Activated naive CD4-positive, alpha-beta T cell treated with anti-CD3 and anti-CD28 coated beads, Interleukin-2, amount 10 ng/mL, durations not matched to agents 7 days and 5 days (primary cell): ENCODE measurements at regions not wholly inside any gene's neighbourhood (a gene's known extent, or its start where the extent isn't known, plus 50 kb on each side); places are given as distances from the start of the nearest gene placed in this dataset.

Experiments used
- CTCF ChIA-PET: fragments of 350-600 bp; sonication (Branson Sonifier 250); formaldehyde crosslinking; loops from one replicate; lab custom pipeline; 2021; ENCODE audit warnings: antibody characterized with exemption; lab: Charles Lee
- DNase-seq: peaks from one replicate; pipeline ENCODE4 v3.0.0-alpha.2; 2020
- H3K27ac Mint-ChIP-seq: one replicate; pipeline ENCODE4 v1.8.0; 2021; ENCODE audit warnings: mild to moderate bottlenecking, moderate library complexity, mixed read lengths
- H3K27me3 Mint-ChIP-seq: one replicate; pipeline ENCODE4 v1.8.0; 2021; ENCODE audit warnings: mild to moderate bottlenecking, mixed read lengths
- H3K36me3 Mint-ChIP-seq: one replicate; pipeline ENCODE4 v1.8.0; 2021; ENCODE audit warnings: mixed read lengths
- H3K4me1 Mint-ChIP-seq: one replicate; pipeline ENCODE4 v1.8.0; 2021; ENCODE audit warnings: mixed read lengths
- H3K4me3 Mint-ChIP-seq: one replicate; pipeline ENCODE4 v1.8.0; 2021; ENCODE audit warnings: mild to moderate bottlenecking, moderate library complexity, mixed read lengths
- H3K9me3 Mint-ChIP-seq: one replicate; pipeline ENCODE4 v1.8.0; 2021; ENCODE audit warnings: mixed read lengths

DNA sequence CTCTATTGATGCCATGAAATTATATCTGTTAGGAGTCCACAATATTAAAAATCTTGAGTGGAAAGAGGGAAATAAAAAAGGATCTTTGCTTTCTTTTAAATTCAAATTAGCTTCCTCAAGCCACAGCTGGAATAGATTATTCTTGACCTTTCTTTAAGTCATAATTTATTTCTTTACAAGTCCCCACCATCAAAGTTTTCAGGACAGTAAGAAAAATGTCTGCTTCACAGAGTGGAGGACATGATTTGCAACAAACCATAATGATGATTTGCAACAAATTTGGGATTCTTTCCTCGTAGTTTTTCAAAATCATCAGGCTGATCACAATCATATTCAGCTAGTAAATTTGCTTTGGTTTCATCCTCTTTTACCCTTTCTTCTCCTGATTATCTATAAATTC is 301.8 kb upstream of the NRIP1 start:
- CTCF ChIA-PET: no interaction called here
- H3K4me1 Mint-ChIP-seq: no peaks in the 10 kb centered on the region
- H3K36me3 Mint-ChIP-seq: no peaks in the 10 kb centered on the region
- H3K27me3 Mint-ChIP-seq: no peaks in the 10 kb centered on the region
- H3K4me3 Mint-ChIP-seq: no peak overlapping the region
- no peak for DNase-seq
- H3K9me3 Mint-ChIP-seq: peaks cover 7% of the 10 kb centered on the region
- H3K27ac Mint-ChIP-seq: no peak overlapping the region

DNA sequence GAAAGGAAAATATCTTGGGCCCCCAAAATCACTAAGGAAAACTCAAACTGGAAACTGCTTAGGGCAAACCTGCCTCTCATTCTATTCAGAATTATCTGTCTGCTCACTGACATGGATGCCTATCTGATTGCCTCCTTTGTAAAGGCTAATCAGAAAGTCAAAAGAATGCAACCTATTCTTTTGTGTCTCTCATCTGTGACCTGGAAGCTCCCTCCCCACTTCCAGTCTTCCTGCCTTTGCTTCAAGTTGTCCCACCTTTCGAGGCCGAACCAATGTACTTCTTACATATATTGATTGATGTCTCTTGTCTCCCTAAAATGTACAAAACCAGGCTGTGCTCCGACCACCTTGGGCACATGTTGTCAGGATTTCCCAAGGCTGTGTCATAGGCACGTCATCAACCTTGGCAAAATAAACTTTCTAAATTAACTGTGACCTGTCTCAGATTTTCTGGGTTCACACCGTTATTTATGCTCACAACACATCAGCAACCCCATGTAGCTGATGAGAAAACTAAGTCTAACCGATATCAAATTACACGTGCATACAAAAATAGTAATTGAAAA is 302.3 kb upstream of the NRIP1 start:
- Mint-ChIP-seq H3K27ac (no peak overlapping the region), H3K36me3 (no peaks in the 10 kb centered on the region), H3K27me3 (no peaks in the 10 kb centered on the region), H3K4me1 (no peaks in the 10 kb centered on the region), H3K9me3 (peaks cover 7% of the 10 kb centered on the region), H3K4me3 (no peak overlapping the region)
- DNase-seq: no peak
- CTCF ChIA-PET: no interaction called here

- H3K27ac Mint-ChIP-seq: no peak overlapping the region
- no peak overlapping the region for H3K4me3 Mint-ChIP-seq
- H3K27me3 Mint-ChIP-seq: no peaks in the 10 kb centered on the region
- H3K36me3 Mint-ChIP-seq: no peaks in the 10 kb centered on the region
- peaks cover 6% of the 10 kb centered on the region for H3K9me3 Mint-ChIP-seq
- CTCF ChIA-PET: no interaction called here
- DNase-seq: no peak
- H3K4me1 Mint-ChIP-seq: no peaks in the 10 kb centered on the region
These were observed 305.7 kb upstream of the NRIP1 start for GRCh38 chr21:15370462-15370975.

DNA sequence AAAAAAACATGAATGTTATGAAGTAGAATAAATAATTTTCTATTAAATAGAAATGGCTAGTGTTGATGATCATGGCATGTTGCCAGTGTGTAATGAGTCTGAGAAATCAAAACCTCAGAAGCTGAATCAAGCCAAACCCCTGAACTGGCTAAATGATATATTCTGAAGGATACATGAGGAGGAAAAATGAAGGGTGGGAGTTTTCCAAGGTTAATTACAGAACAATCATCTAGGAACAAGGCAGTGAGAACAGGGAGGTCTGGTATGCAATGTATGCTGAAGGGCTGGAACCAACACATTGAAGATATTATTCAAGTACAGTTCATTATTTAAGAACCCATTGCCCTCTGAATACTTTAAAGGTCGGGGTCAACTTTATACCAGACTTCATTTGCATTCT is 309.1 kb upstream of the NRIP1 start:
- H3K27me3 Mint-ChIP-seq: no peaks in the 10 kb centered on the region
- H3K27ac Mint-ChIP-seq: no peak overlapping the region
- H3K4me1 Mint-ChIP-seq: no peaks in the 10 kb centered on the region
- no peaks in the 10 kb centered on the region for H3K36me3 Mint-ChIP-seq
- no peak for DNase-seq
- H3K9me3 Mint-ChIP-seq: no peaks in the 10 kb centered on the region
- no peak overlapping the region for H3K4me3 Mint-ChIP-seq
- CTCF ChIA-PET: no interaction called here

GRCh38 chr21:15379776-15380175 is 315.0 kb upstream of the NRIP1 start:
- Mint-ChIP-seq H3K4me1 (no peaks in the 10 kb centered on the region), H3K27ac (no peak overlapping the region), H3K4me3 (no peak overlapping the region), H3K36me3 (no peaks in the 10 kb centered on the region), H3K9me3 (peaks cover 2% of the 10 kb centered on the region), H3K27me3 (no peaks in the 10 kb centered on the region)
- DNase-seq: no peak
- CTCF ChIA-PET: no interaction called here

GRCh38 chr21:15383588-15383987 is 318.8 kb upstream of the NRIP1 start:
- Mint-ChIP-seq H3K36me3 (no peaks in the 10 kb centered on the region), H3K9me3 (peaks cover 2% of the 10 kb centered on the region), H3K4me1 (no peaks in the 10 kb centered on the region), H3K27ac (no peak overlapping the region), H3K27me3 (no peaks in the 10 kb centered on the region), H3K4me3 (no peak overlapping the region)
- DNase-seq: no peak
- CTCF ChIA-PET: no interaction called here

DNA sequence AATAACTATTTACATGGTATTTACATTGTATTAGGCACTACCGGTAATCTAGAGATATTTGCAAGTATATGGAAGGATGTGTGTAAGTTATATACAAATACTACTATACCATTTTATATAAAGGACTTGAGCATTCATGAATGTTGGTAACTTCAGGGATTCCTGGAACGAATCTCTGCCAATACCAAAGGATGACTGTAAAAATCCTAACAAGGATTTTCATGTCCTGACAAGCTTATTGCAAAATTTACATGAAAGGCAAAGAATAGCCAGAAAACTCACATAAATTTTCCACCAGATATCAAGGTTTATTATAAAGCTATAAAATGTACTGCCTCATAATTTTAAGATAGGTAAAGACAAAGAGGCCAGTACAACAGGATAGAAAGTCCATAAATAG is 325.2 kb upstream of the NRIP1 start:
- no peaks in the 10 kb centered on the region for H3K36me3 Mint-ChIP-seq
- no peaks in the 10 kb centered on the region for H3K4me1 Mint-ChIP-seq
- H3K27me3 Mint-ChIP-seq: no peaks in the 10 kb centered on the region
- CTCF ChIA-PET: no interaction called here
- no peak overlapping the region for H3K4me3 Mint-ChIP-seq
- H3K9me3 Mint-ChIP-seq: no peaks in the 10 kb centered on the region
- no peak for DNase-seq
- H3K27ac Mint-ChIP-seq: no peak overlapping the region

- H3K4me3 Mint-ChIP-seq: no peak overlapping the region
- no peak for DNase-seq
- CTCF ChIA-PET: no interaction called here
- H3K9me3 Mint-ChIP-seq: no peaks in the 10 kb centered on the region
- no peaks in the 10 kb centered on the region for H3K4me1 Mint-ChIP-seq
- no peaks in the 10 kb centered on the region for H3K27me3 Mint-ChIP-seq
- H3K36me3 Mint-ChIP-seq: no peaks in the 10 kb centered on the region
- H3K27ac Mint-ChIP-seq: no peak overlapping the region
These were observed 332.5 kb upstream of the NRIP1 start for GRCh38 chr21:15397258-15397657.

DNA sequence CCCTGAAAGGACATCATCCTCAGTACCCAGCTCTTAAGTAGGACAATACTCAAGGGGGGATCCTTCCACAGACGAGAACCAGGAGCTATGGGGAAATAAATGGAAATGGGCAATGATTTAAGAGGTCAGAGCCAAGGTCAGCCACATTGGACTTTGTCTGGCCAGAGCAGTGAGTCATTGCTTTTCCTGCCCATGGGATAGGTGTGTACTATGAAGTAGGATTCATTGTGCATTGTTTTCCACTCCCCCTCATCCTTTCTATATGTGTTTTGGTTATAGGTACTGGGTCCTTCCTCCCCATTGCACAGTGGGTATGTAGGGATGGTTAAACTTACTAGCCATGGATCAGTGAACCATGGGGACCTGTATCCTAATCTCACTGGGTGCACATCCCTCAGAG is 328.9 kb upstream of the USP25 start:
- Mint-ChIP-seq H3K27ac (no peak overlapping the region), H3K4me3 (no peak overlapping the region), H3K36me3 (no peaks in the 10 kb centered on the region), H3K4me1 (no peaks in the 10 kb centered on the region), H3K9me3 (no peaks in the 10 kb centered on the region), H3K27me3 (no peaks in the 10 kb centered on the region)
- CTCF ChIA-PET: no interaction called here
- DNase-seq: no peak

DNA sequence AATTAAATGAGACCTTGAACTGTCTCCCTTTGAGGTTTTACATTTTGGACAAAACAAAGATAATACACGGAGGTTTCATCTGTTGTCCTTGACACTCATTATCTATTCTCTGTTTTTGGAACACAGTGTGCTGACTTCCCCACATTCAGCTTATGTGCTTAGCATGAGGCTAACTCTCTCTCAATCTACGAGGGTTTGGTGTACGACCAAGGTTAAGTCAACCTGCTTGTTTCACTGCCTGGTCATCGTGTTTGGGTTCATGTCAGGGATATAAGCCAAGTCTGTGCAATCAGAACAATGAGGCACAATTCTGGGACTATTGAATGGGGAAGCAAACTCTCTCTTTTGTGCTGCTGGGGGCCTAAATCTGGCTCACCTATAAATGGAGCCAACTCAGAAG is 328.5 kb upstream of the USP25 start:
- CTCF ChIA-PET: no interaction called here
- no peak overlapping the region for H3K27ac Mint-ChIP-seq
- H3K27me3 Mint-ChIP-seq: no peaks in the 10 kb centered on the region
- no peaks in the 10 kb centered on the region for H3K4me1 Mint-ChIP-seq
- H3K9me3 Mint-ChIP-seq: no peaks in the 10 kb centered on the region
- H3K4me3 Mint-ChIP-seq: no peak overlapping the region
- H3K36me3 Mint-ChIP-seq: no peaks in the 10 kb centered on the region
- no peak for DNase-seq

DNA sequence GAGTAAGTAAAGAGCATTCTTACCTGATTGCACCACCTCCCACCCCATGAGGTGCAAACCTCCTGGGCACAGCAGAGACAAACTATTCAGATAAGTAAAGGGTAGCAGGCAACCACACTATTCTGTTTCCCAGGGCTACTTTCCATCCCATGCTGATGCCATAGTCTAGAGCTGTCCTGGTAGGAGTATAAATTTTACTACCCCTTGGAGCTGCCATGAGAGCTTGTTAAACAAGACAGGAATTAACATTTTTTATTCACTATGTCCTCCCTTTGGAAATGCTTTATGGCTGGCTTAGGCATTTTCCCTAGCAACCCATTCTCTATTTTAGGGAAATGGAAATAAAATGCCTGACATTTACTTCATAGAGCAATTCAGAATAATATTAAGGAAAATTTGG is 324.6 kb upstream of the USP25 start:
- Mint-ChIP-seq H3K27me3 (no peaks in the 10 kb centered on the region), H3K4me1 (no peaks in the 10 kb centered on the region), H3K36me3 (no peaks in the 10 kb centered on the region), H3K27ac (no peak overlapping the region), H3K4me3 (no peak overlapping the region), H3K9me3 (no peaks in the 10 kb centered on the region)
- CTCF ChIA-PET: no interaction called here
- no peak for DNase-seq

- CTCF ChIA-PET: no interaction called here
- Mint-ChIP-seq H3K4me3 (no peak overlapping the region), H3K36me3 (no peaks in the 10 kb centered on the region), H3K27me3 (no peaks in the 10 kb centered on the region), H3K9me3 (no peaks in the 10 kb centered on the region), H3K4me1 (no peaks in the 10 kb centered on the region), H3K27ac (no peak overlapping the region)
- no peak for DNase-seq
These were observed 323.0 kb upstream of the USP25 start for GRCh38 chr21:15406791-15407190.

GRCh38 chr21:15407585-15407984 is 322.2 kb upstream of the USP25 start:
- CTCF ChIA-PET: no interaction called here
- Mint-ChIP-seq H3K9me3 (peaks cover 5% of the 10 kb centered on the region), H3K27ac (no peak overlapping the region), H3K4me3 (no peak overlapping the region), H3K27me3 (no peaks in the 10 kb centered on the region), H3K36me3 (no peaks in the 10 kb centered on the region), H3K4me1 (no peaks in the 10 kb centered on the region)
- no peak for DNase-seq

DNA sequence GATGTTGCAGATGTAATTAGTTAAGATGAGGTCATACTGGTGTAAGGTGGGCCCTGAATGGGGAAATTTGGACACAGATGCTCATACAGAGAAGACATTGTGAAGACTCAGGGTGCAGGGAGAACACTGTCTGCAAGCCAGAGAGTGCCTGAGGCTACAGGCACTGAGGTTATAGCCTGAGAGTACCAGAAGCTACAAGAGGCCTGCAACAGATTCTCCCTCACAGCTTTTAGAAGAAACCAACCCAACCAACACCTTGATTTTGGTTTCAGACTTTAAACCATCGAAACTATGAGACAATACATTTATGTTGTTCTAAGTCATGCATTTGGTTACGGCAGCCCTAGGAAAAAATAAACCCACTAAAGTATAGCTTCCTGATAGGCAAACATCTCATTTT is 321.7 kb upstream of the USP25 start:
- no peak overlapping the region for H3K27ac Mint-ChIP-seq
- no peak overlapping the region for H3K4me3 Mint-ChIP-seq
- peaks cover 5% of the 10 kb centered on the region for H3K9me3 Mint-ChIP-seq

GRCh38 chr21:15409031-15409430 is 320.8 kb upstream of the USP25 start:
- Mint-ChIP-seq H3K9me3 (peaks cover 5% of the 10 kb centered on the region), H3K4me3 (no peak overlapping the region), H3K4me1 (no peaks in the 10 kb centered on the region), H3K27ac (no peak overlapping the region), H3K27me3 (no peaks in the 10 kb centered on the region), H3K36me3 (no peaks in the 10 kb centered on the region)
- DNase-seq: no peak
- CTCF ChIA-PET: no interaction called here

More for the DNA sequence above, 321.7 kb upstream of the USP25 start:
- DNase-seq: no peak
- H3K36me3 Mint-ChIP-seq: no peaks in the 10 kb centered on the region
- no peaks in the 10 kb centered on the region for H3K27me3 Mint-ChIP-seq
- CTCF ChIA-PET: no interaction called here
- H3K4me1 Mint-ChIP-seq: no peaks in the 10 kb centered on the region

DNA sequence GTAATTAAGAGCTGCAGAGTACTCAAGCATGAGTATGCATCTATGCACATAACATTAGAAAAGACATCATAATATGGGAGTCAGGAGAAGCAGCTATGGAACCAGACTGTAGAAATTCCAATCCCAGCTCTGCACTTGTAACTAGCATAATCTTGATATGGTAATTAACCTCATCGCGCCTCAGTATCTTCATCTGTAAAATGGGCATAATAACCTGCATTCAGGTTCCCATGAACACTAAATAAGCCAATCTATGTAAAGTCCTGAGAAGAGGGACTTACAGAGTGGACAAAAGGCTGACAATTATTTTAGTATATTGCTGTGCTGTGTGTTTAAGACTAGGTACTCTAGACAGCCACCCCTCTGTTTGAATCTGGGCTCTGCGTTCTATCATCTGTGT is 318.9 kb upstream of the USP25 start:
- Mint-ChIP-seq H3K36me3 (no peaks in the 10 kb centered on the region), H3K4me1 (no peaks in the 10 kb centered on the region), H3K27ac (no peak overlapping the region), H3K9me3 (peaks cover 5% of the 10 kb centered on the region), H3K27me3 (no peaks in the 10 kb centered on the region), H3K4me3 (no peak overlapping the region)
- DNase-seq: no peak
- CTCF ChIA-PET: interaction anchor here (1.1 kb wide), 1 partner anchor 434 kb away, joined by 3 read pairs; no protein-coding TSS in a partner anchor
